Liver (tissue), 8 donors: ENCODE measurements at regions not wholly inside any gene's neighbourhood (a gene's known extent, or its start where the extent isn't known, plus 50 kb on each side); places are given as distances from the start of the nearest gene placed in this dataset.

Source experiments
- DNase-seq: peaks from one replicate; pipeline ENCODE4 v3.0.0-alpha.2; 2017; ENCODE audit warnings: low spot score
- H3K27ac ChIP-seq, 2 donors: one replicate each; pipeline ENCODE4 v1.7.0; 2013; ENCODE audit warnings: inconsistent platforms in 2 of 2, low read length in 2 of 2, control low read depth in 1 of 2, low read depth in 1 of 2, mild to moderate bottlenecking in 1 of 2
- H3K27me3 ChIP-seq, 4 donors: one replicate each; pipeline versions ENCODE4 v1.6.1 to v1.7.0; 2013; ENCODE audit warnings: low read length in 3 of 4, inconsistent platforms in 1 of 4, mild to moderate bottlenecking in 1 of 4, moderate library complexity in 1 of 4; ENCODE audit not compliant: control insufficient read depth in 4 of 4, insufficient read depth in 4 of 4
- H3K36me3 ChIP-seq, 4 donors: one replicate each; pipeline versions ENCODE4 v1.6.1 to v1.7.0; 2013; ENCODE audit warnings: low read length in 3 of 4, mild to moderate bottlenecking in 3 of 4, low read depth in 1 of 4, moderate library complexity in 1 of 4; ENCODE audit not compliant: control insufficient read depth in 4 of 4, insufficient read depth in 3 of 4
- H3K4me1 ChIP-seq, 4 donors: one replicate each; pipeline versions ENCODE4 v1.6.1 to v1.7.0; 2013; ENCODE audit warnings: low read length in 3 of 4, mild to moderate bottlenecking in 3 of 4, moderate library complexity in 1 of 4; ENCODE audit not compliant: control insufficient read depth in 4 of 4, insufficient read depth in 4 of 4
- H3K4me3 ChIP-seq, 3 donors: one replicate each; pipeline versions ENCODE4 v1.6.1 to v1.7.0; 2013; ENCODE audit warnings: low read length in 3 of 3, control low read depth in 1 of 3, low read depth in 1 of 3, mild to moderate bottlenecking in 1 of 3
- H3K9ac ChIP-seq, 2 donors: one replicate each; pipeline ENCODE4 v1.7.0; 2013; ENCODE audit warnings: low read length in 2 of 2, mild to moderate bottlenecking in 2 of 2, moderate library complexity in 2 of 2, control low read depth in 1 of 2, low read depth in 1 of 2
- H3K9me3 ChIP-seq, 4 donors: one replicate each; pipeline versions ENCODE4 v1.6.1 to v1.7.0; 2013; ENCODE audit warnings: low read length in 3 of 4; ENCODE audit not compliant: control insufficient read depth in 4 of 4
- CTCF ChIP-seq: fragments of 150-350 bp; IDR thresholded peaks from 2 replicates; pipeline ENCODE4 v1.5.1; 2017; ENCODE audit warnings: improper control_type of control experiment, low read depth, low read length; ENCODE audit not compliant: missing input control
- EGR1 ChIP-seq, 2 donors: IDR thresholded peaks; 2 replicates each; pipeline ENCODE4 v1.6.1; 2016 to 2018; ENCODE audit warnings: antibody characterized with exemption in 2 of 2, low read depth in 2 of 2
- FOXA1 ChIP-seq: IDR thresholded peaks from 2 replicates; pipeline ENCODE4 v1.6.1; 2016; ENCODE audit warnings: antibody characterized with exemption
- FOXA2 ChIP-seq: IDR thresholded peaks from 2 replicates; pipeline ENCODE4 v1.6.1; 2016; ENCODE audit warnings: antibody characterized with exemption
- GABPA ChIP-seq, 2 donors: IDR thresholded peaks in 1 of 2; conservative IDR thresholded peaks in 1 of 2; 2 replicates each; pipeline ENCODE4 v1.6.1; 2016; ENCODE audit warnings: antibody characterized with exemption in 2 of 2, mild to moderate bottlenecking in 1 of 2, moderate library complexity in 1 of 2
- HNF4A ChIP-seq, 2 donors: conservative IDR thresholded peaks; 2 replicates each; pipeline ENCODE4 v1.6.1; 2016; ENCODE audit warnings: antibody characterized with exemption in 2 of 2, mild to moderate bottlenecking in 2 of 2
- HNF4G ChIP-seq: IDR thresholded peaks from 2 replicates; pipeline ENCODE4 v1.6.1; 2016; ENCODE audit warnings: antibody characterized with exemption
- JUND ChIP-seq, 2 donors: IDR thresholded peaks; 2 replicates each; pipeline ENCODE4 v1.6.1; 2016; ENCODE audit warnings: antibody characterized with exemption in 2 of 2
- MAX ChIP-seq: IDR thresholded peaks from 2 replicates; pipeline ENCODE4 v1.6.1; 2016; ENCODE audit warnings: antibody characterized with exemption
- NR2F2 ChIP-seq: IDR thresholded peaks from 2 replicates; pipeline ENCODE4 v1.6.1; 2016; ENCODE audit warnings: antibody characterized with exemption
- RAD21 ChIP-seq, 2 donors: IDR thresholded peaks; 2 replicates each; pipeline ENCODE4 v1.6.1; 2016; ENCODE audit warnings: antibody characterized with exemption in 2 of 2, mild to moderate bottlenecking in 2 of 2
- RXRA ChIP-seq, 2 donors: IDR thresholded peaks; 2 replicates each; pipeline ENCODE4 v1.6.1; 2017 to 2018; ENCODE audit warnings: antibody characterized with exemption in 2 of 2, mild to moderate bottlenecking in 1 of 2
- SP1 ChIP-seq: IDR thresholded peaks from 2 replicates; pipeline ENCODE4 v1.6.1; 2018; ENCODE audit warnings: antibody characterized with exemption, mild to moderate bottlenecking
- TAF1 ChIP-seq: conservative IDR thresholded peaks from 2 replicates; pipeline ENCODE4 v1.6.1; 2016; ENCODE audit warnings: antibody characterized with exemption, mild to moderate bottlenecking
- YY1 ChIP-seq: IDR thresholded peaks from 2 replicates; pipeline ENCODE4 v1.6.1; 2016; ENCODE audit warnings: antibody characterized with exemption, mild to moderate bottlenecking
- WGBS: extraction: QIAGEN DNeasy Blood & Tissue Kit; methylation state at CpG from one replicate; pipeline ENCODE4 v1.1.7; 2013; 5-methylcytosine and 5-hydroxymethylcytosine counted together
- TF ChIP-seq, protein P1 (sequence below): IDR thresholded peaks from 2 replicates; pipeline ENCODE4 v1.6.1; 2016; ENCODE audit warnings: antibody characterized with exemption
- TF ChIP-seq, protein P2 (sequence below): IDR thresholded peaks from 2 replicates; pipeline ENCODE4 v1.6.1; 2016; ENCODE audit warnings: antibody characterized with exemption
- donor health status: healthy.
- donor health status: healthy.
- donor health status: healthy.
- donor health status: healthy.
- donor health status: healthy.

DNA sequence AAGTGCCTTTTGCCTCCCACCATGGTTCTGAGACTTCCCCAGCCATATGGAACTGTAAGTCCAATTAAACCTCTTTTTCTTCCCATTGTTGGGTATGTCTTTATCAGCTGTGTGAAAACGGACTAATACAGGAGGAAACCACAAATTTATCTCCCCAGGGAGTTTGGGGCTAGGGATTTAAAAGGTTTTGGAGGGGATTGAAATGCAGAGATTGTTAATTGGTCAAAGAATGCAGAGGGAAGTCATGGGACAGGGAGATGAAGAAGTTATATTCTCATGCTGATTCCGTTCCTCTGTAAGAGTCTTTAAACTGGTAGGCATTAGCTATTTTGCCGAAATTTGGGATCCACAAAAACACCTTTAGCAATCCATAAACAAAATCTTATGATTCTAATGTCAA lies 57.9 kb downstream of the TKTL2 start (continued):
- TF ChIP-seq, protein P1, sequence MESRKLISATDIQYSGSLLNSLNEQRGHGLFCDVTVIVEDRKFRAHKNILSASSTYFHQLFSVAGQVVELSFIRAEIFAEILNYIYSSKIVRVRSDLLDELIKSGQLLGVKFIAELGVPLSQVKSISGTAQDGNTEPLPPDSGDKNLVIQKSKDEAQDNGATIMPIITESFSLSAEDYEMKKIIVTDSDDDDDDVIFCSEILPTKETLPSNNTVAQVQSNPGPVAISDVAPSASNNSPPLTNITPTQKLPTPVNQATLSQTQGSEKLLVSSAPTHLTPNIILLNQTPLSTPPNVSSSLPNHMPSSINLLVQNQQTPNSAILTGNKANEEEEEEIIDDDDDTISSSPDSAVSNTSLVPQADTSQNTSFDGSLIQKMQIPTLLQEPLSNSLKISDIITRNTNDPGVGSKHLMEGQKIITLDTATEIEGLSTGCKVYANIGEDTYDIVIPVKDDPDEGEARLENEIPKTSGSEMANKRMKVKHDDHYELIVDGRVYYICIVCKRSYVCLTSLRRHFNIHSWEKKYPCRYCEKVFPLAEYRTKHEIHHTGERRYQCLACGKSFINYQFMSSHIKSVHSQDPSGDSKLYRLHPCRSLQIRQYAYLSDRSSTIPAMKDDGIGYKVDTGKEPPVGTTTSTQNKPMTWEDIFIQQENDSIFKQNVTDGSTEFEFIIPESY = no peak
- TF ChIP-seq SP1 = no peak

DNA sequence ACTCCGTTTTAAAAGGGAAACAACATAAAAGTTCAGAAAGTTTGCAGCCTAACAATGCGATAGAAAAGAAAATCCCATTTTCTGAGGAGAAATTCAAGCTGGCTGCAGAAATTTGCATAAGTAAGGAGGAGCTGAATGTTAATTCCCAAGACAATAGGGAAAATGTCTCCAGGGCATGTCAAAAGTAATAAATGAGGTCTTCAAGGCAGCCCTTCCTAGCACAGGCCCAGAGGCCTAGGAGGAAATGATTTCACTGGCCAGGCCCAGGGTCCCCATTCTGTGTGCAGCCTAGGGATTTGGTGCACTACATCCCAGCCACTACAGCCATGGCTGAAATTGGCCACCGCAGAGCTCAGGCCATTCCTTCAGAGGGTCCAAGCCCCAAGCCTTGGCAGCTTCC lies 59.3 kb downstream of the TKTL2 start:
- no peaks in the 10 kb centered on the region for H3K4me1 ChIP-seq

GRCh38 chr4:163404580-163404979 lies 60.9 kb downstream of the NPY5R start:
- DNase-seq = no peak
- Histone ChIP-seq H3K9me3 (no peaks in the 10 kb centered on the region), H3K9ac (no peak overlapping the region), H3K27ac (no peak overlapping the region), H3K27me3 (no peaks in the 10 kb centered on the region), H3K4me3 (peak overlapping the region; percentile 8 to 48 (median 25)), H3K36me3 (no peaks in the 10 kb centered on the region), H3K4me1 (peaks cover 0 to 6% (median 0%) of the 10 kb centered on the region in 4 donors)
- TF ChIP-seq GABPA (IDR thresholded peaks at IDR 0.05 in 1 of 2, conservative IDR thresholded peaks at IDR 0.05 in 1 of 2) (peak; percentile 36 to 60), MAX (no peak)
- 27% methylated on average over 5 of the region's 5 CpGs for WGBS

More for the DNA sequence above, 59.3 kb downstream of the TKTL2 start:
- TF ChIP-seq GABPA (IDR thresholded peaks at IDR 0.05 in 1 of 2, conservative IDR thresholded peaks at IDR 0.05 in 1 of 2) (no peak), EGR1 (IDR thresholded peaks at IDR 0.05; ENCODE audit: low read depth in 2 of 2) (no peak), RXRA (IDR thresholded peaks at IDR 0.05) (no peak), YY1 (no peak), SP1 (no peak), RAD21 (IDR thresholded peaks at IDR 0.05) (no peak), CTCF (no peak), HNF4A (conservative IDR thresholded peaks at IDR 0.05) (no peak), HNF4G (no peak), JUND (IDR thresholded peaks at IDR 0.05) (no peak), NR2F2 (no peak), TAF1 (no peak), FOXA2 (no peak), FOXA1 (no peak)
- TF ChIP-seq, protein P2, sequence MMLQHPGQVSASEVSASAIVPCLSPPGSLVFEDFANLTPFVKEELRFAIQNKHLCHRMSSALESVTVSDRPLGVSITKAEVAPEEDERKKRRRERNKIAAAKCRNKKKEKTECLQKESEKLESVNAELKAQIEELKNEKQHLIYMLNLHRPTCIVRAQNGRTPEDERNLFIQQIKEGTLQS = no peak
- TF ChIP-seq, protein P1 = no peak
- H3K4me3 ChIP-seq = no peak overlapping the region
- no peaks in the 10 kb centered on the region for H3K9me3 ChIP-seq
- H3K27ac ChIP-seq = no peak overlapping the region
- 76% methylated on average over 3 of the region's 3 CpGs for WGBS
- no peak for DNase-seq
- H3K36me3 ChIP-seq = no peaks in the 10 kb centered on the region
- peaks cover 0 to 4% (median under 1%) of the 10 kb centered on the region in 4 donors for H3K27me3 ChIP-seq
- no peak overlapping the region for H3K9ac ChIP-seq
